Kidney epithelial cell (primary cell): ENCODE measurements at regions not wholly inside any gene's neighbourhood (a gene's known extent, or its start where the extent isn't known, plus 50 kb on each side); places are given as distances from the start of the nearest gene placed in this dataset.

Source experiments
- DNase-seq: peaks from one replicate; pipeline ENCODE4 v3.0.0-alpha.2; 2010; ENCODE audit warnings: low read depth
- H3K27me3 ChIP-seq: 2 replicates; pipeline ENCODE4 v1.6.0; 2011; ENCODE audit warnings: low read length; ENCODE audit not compliant: control insufficient read depth, insufficient read depth
- H3K36me3 ChIP-seq: 2 replicates; pipeline ENCODE4 v1.5.1; 2011; ENCODE audit warnings: low read length; ENCODE audit not compliant: control insufficient read depth, insufficient read depth
- H3K4me3 ChIP-seq: 2 replicates; pipeline ENCODE4 v1.5.1; 2011; ENCODE audit warnings: low read depth, mild to moderate bottlenecking, control low read depth, low read length
- TF ChIP-seq, protein P1 (sequence below): IDR thresholded peaks from 2 replicates; pipeline ENCODE4 v1.5.1; 2011; ENCODE audit warnings: mild to moderate bottlenecking, moderate library complexity, low read length, control low read depth, inconsistent platforms; ENCODE audit not compliant: insufficient read depth, poor library complexity, severe bottlenecking

DNA sequence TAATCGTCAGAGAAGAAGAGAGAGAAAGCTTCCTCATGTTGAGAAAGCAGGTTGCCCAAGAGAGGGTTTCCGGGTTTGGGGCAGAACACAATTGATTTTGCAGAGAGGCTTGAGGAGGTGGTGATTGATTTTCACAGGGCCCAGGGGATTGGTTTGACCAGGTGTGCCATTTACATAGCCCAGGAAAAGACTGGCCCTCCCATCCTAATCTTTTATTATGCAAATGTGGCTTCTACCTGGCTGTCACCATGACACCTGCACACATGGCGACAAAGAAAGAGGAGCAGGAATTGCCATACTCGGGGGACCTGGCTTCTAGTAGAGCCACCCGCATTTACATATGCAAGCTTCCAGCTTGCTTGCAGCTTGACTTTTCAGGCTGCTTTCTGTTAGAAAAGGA is 405.3 kb downstream of the PPP4R3C start:
- TF ChIP-seq, protein P1, sequence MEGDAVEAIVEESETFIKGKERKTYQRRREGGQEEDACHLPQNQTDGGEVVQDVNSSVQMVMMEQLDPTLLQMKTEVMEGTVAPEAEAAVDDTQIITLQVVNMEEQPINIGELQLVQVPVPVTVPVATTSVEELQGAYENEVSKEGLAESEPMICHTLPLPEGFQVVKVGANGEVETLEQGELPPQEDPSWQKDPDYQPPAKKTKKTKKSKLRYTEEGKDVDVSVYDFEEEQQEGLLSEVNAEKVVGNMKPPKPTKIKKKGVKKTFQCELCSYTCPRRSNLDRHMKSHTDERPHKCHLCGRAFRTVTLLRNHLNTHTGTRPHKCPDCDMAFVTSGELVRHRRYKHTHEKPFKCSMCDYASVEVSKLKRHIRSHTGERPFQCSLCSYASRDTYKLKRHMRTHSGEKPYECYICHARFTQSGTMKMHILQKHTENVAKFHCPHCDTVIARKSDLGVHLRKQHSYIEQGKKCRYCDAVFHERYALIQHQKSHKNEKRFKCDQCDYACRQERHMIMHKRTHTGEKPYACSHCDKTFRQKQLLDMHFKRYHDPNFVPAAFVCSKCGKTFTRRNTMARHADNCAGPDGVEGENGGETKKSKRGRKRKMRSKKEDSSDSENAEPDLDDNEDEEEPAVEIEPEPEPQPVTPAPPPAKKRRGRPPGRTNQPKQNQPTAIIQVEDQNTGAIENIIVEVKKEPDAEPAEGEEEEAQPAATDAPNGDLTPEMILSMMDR, result no peak
- Histone ChIP-seq H3K4me3 (no peak overlapping the region), H3K36me3 (no peaks in the 10 kb centered on the region), H3K27me3 (no peaks in the 10 kb centered on the region)
- DNase-seq, result no peak

GRCh38 chrX:27039332-27039731 is 423.8 kb downstream of the PPP4R3C start:
- H3K27me3 ChIP-seq, result no peaks in the 10 kb centered on the region
- H3K4me3 ChIP-seq, result no peak overlapping the region
- no peaks in the 10 kb centered on the region for H3K36me3 ChIP-seq
- no peak for DNase-seq
- TF ChIP-seq, protein P1, result no peak

GRCh38 chrX:27008486-27008885 is 454.7 kb downstream of the PPP4R3C start:
- no peak overlapping the region for H3K4me3 ChIP-seq
- no peaks in the 10 kb centered on the region for H3K36me3 ChIP-seq
- H3K27me3 ChIP-seq, result no peaks in the 10 kb centered on the region
- TF ChIP-seq, protein P1, result no peak
- no peak for DNase-seq

- TF ChIP-seq, protein P1, result no peak
- Histone ChIP-seq H3K27me3 (no peaks in the 10 kb centered on the region), H3K36me3 (no peaks in the 10 kb centered on the region), H3K4me3 (no peak overlapping the region)
- DNase-seq, result no peak
Measured at GRCh38 chrX:26999634-27000033, 463.5 kb downstream of the PPP4R3C start.

- no peaks in the 10 kb centered on the region for H3K27me3 ChIP-seq
- H3K4me3 ChIP-seq, result no peak overlapping the region
- no peak for DNase-seq
- H3K36me3 ChIP-seq, result no peaks in the 10 kb centered on the region
- TF ChIP-seq, protein P1, result no peak
Measured at GRCh38 chrX:26958261-26958660, 504.9 kb downstream of the PPP4R3C start.

DNA sequence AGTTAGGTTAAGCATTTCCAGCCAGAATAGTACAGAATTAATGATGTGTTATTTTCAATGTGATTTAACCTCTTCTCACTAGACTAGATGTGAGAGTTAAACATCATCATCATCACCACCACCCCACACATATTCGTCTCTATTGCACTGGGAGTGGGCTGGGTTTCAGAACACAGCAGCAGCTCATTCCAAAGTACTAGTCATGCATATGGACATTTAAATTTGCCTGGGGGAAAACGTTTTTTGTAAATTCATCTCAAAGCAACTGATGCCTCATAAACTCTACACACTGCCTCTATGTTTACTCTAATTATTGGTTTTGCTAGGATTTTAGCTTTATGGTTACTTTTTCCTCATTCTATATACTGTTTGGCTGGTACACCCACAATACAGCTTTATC is 509.1 kb downstream of the PPP4R3C start:
- Histone ChIP-seq H3K27me3 (no peaks in the 10 kb centered on the region), H3K4me3 (no peak overlapping the region), H3K36me3 (no peaks in the 10 kb centered on the region)
- TF ChIP-seq, protein P1, result no peak
- DNase-seq, result no peak
